Endothelial cell of umbilical vein (primary cell): ENCODE measurements at regions not wholly inside any gene's neighbourhood (a gene's known extent, or its start where the extent isn't known, plus 50 kb on each side); places are given as distances from the start of the nearest gene placed in this dataset.

ENCODE experiments used
- EZH2 ChIP-seq: IDR thresholded peaks from 2 replicates; pipeline ENCODE4 v1.6.1; 2012; ENCODE audit warnings: borderline replicate concordance, low read depth, mild to moderate bottlenecking, moderate library complexity, low read length, inconsistent platforms; ENCODE audit not compliant: severe bottlenecking
- MYC ChIP-seq: IDR thresholded peaks from one replicate; pipeline ENCODE4 v1.6.1; 2011; ENCODE audit warnings: mild to moderate bottlenecking, low read depth, low read length
- POLR2A ChIP-seq: IDR thresholded peaks from 2 replicates; pipeline ENCODE4 v1.6.1; 2012; ENCODE audit warnings: low read depth, mild to moderate bottlenecking, control low read depth, low read length
- POLR2AphosphoS5 ChIP-seq: IDR thresholded peaks from 2 replicates; pipeline ENCODE4 v1.6.1; 2012; ENCODE audit warnings: low read depth, mild to moderate bottlenecking, control low read depth, low read length, moderate library complexity; ENCODE audit not compliant: insufficient read depth
- TF ChIP-seq, protein P1 (sequence below), 2 donors: IDR thresholded peaks; 1 replicate in 1 of 2; 2 replicates in 1 of 2; pipeline ENCODE4 v1.5.1; 2011; ENCODE audit warnings: low read length in 2 of 2, mild to moderate bottlenecking in 2 of 2, moderate library complexity in 2 of 2, control low read depth in 1 of 2, inconsistent platforms in 1 of 2, low read depth in 1 of 2; ENCODE audit not compliant: insufficient read depth in 1 of 2; ENCODE audit errors: extremely low read depth in 1 of 2
- TF ChIP-seq, protein P2 (sequence below): IDR thresholded peaks from 2 replicates; pipeline ENCODE4 v1.6.1; 2011; ENCODE audit not compliant: insufficient read depth, insufficient read length

DNA sequence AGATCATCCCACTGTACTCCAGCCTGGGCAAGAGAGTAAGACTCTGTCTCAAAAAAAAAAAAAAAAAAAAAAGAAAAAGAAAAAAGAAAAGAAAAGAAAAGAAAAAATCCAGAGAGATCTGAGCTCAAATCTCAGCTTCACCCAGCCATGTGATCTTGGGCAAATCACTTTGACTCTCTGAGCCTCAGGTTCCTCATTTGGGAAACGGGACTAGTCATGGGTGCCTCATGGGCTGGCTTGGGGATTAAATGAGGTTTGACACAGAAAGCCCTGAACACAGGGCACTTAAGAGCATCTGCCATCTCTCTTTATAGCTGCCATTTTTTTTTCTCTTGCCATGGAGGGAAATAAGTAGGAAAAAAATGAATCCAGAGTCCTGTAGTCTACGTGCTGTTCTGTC lies 86.2 kb upstream of the MYL2 start:
- TF ChIP-seq POLR2AphosphoS5 (no peak), POLR2A (no peak), MYC (no peak), EZH2 (no peak)
- TF ChIP-seq, protein P1, sequence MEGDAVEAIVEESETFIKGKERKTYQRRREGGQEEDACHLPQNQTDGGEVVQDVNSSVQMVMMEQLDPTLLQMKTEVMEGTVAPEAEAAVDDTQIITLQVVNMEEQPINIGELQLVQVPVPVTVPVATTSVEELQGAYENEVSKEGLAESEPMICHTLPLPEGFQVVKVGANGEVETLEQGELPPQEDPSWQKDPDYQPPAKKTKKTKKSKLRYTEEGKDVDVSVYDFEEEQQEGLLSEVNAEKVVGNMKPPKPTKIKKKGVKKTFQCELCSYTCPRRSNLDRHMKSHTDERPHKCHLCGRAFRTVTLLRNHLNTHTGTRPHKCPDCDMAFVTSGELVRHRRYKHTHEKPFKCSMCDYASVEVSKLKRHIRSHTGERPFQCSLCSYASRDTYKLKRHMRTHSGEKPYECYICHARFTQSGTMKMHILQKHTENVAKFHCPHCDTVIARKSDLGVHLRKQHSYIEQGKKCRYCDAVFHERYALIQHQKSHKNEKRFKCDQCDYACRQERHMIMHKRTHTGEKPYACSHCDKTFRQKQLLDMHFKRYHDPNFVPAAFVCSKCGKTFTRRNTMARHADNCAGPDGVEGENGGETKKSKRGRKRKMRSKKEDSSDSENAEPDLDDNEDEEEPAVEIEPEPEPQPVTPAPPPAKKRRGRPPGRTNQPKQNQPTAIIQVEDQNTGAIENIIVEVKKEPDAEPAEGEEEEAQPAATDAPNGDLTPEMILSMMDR (IDR thresholded peaks at IDR 0.05; ENCODE audit: extremely low read depth in 1 of 2, insufficient read depth in 1 of 2, low read depth in 1 of 2, low read length in 2 of 2) = no peak
- TF ChIP-seq, protein P2, sequence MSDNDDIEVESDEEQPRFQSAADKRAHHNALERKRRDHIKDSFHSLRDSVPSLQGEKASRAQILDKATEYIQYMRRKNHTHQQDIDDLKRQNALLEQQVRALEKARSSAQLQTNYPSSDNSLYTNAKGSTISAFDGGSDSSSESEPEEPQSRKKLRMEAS = no peak
